ENCODE measurements at regions not wholly inside any gene's neighbourhood (a gene's known extent, or its start where the extent isn't known, plus 50 kb on each side); places are given as distances from the start of the nearest gene placed in this dataset.

- TF ChIP-seq, protein P1, sequence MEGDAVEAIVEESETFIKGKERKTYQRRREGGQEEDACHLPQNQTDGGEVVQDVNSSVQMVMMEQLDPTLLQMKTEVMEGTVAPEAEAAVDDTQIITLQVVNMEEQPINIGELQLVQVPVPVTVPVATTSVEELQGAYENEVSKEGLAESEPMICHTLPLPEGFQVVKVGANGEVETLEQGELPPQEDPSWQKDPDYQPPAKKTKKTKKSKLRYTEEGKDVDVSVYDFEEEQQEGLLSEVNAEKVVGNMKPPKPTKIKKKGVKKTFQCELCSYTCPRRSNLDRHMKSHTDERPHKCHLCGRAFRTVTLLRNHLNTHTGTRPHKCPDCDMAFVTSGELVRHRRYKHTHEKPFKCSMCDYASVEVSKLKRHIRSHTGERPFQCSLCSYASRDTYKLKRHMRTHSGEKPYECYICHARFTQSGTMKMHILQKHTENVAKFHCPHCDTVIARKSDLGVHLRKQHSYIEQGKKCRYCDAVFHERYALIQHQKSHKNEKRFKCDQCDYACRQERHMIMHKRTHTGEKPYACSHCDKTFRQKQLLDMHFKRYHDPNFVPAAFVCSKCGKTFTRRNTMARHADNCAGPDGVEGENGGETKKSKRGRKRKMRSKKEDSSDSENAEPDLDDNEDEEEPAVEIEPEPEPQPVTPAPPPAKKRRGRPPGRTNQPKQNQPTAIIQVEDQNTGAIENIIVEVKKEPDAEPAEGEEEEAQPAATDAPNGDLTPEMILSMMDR (IDR thresholded peaks at IDR 0.05; ENCODE audit: low read depth, low read length) = no peak
- TF ChIP-seq POLR2A (IDR thresholded peaks at IDR 0.05; ENCODE audit: extremely low read depth, insufficient read length) = no peak
- no peak for TF ChIP-seq MAX (IDR thresholded peaks at IDR 0.05; ENCODE audit: low read depth, low read length)
These were observed 79.2 kb downstream of the FOXB1 start for GRCh38 chr15:60083318-60083717.
